Vagina (tissue), 2 donors: ENCODE measurements at regions not wholly inside any gene's neighbourhood (a gene's known extent, or its start where the extent isn't known, plus 50 kb on each side); places are given as distances from the start of the nearest gene placed in this dataset.

Experiments
- DNase-seq, 2 donors: peaks; one replicate each; pipeline ENCODE4 v3.0.0-alpha.2; 2017; ENCODE audit errors: extremely low spot score in 2 of 2
- H3K27ac ChIP-seq: fragments of 200-600 bp; sonication (generic); one replicate; pipeline ENCODE4 v1.5.1; 2019
- H3K27me3 ChIP-seq: fragments of 200-600 bp; sonication (generic); one replicate; pipeline ENCODE4 v1.5.1; 2019
- H3K36me3 ChIP-seq, 2 donors: fragments of 200-600 bp; sonication (generic); one replicate each; pipeline ENCODE4 v1.5.1; 2017 to 2019
- H3K4me1 ChIP-seq: fragments of 200-600 bp; sonication (generic); one replicate; pipeline ENCODE4 v1.5.1; 2019
- H3K4me3 ChIP-seq, 2 donors: fragments of 200-600 bp; sonication (generic); 1 replicate in 1 of 2; 2 replicates in 1 of 2; pipeline ENCODE4 v1.5.1; 2016 to 2019
- H3K9me3 ChIP-seq: fragments of 200-600 bp; sonication (generic); one replicate; pipeline ENCODE4 v1.5.1; 2019
- POLR2A ChIP-seq, 2 donors: fragments of 450-650 bp; IDR thresholded peaks; one replicate each; pipeline ENCODE4 v1.6.1; 2017; ENCODE audit warnings: antibody characterized with exemption in 2 of 2, mild to moderate bottlenecking in 2 of 2, moderate library complexity in 2 of 2
- POLR2AphosphoS5 ChIP-seq, 2 donors: sonication (generic); formaldehyde crosslinking; IDR thresholded peaks; one replicate each; pipeline ENCODE4 v1.9.0; 2017; ENCODE audit warnings: antibody characterized with exemption in 2 of 2, mild to moderate bottlenecking in 2 of 2, low read depth in 1 of 2; ENCODE audit not compliant: insufficient read depth in 1 of 2
- intact Hi-C: fragments of 100-400 bp; cut with DNase I; formaldehyde crosslinking; loops from one replicate; pipeline ENCODE4 v1.15.1; 2023
- TF ChIP-seq, protein P1 (sequence below), 3 experiments: fragments of 450-650 bp in 2 of 3; fragments of 200-600 bp in 1 of 3; sonication (generic) in 1 of 3; IDR thresholded peaks; one replicate each; pipeline ENCODE4 v1.5.1; 2017 to 2019; ENCODE audit warnings: antibody characterized with exemption in 3 of 3, mild to moderate bottlenecking in 2 of 3, moderate library complexity in 2 of 3

DNA sequence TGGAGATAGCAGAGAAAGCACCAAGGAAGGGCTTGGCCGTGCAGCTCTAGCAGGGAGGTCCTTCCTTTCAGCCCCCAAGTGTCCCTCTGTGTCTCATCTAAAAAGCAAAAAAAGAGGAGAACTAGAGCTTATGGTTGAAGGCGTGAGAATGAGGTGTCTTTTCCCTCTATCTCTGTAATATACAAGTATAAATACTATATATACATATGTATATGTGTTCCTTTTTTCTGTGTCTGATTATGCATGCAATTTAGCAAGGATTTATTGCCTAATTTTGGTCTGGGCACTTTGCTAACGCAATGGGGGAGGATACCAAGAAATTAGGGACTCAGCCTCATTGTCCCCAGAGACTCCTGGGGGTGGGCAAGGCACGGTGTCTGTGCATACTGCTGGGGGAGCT is 90.2 kb upstream of the CCL2 start:
- no peaks in the 10 kb centered on the region for H3K4me1 ChIP-seq
- no peaks in the 10 kb centered on the region for H3K36me3 ChIP-seq
- no peaks in the 10 kb centered on the region for H3K9me3 ChIP-seq
- no peak for TF ChIP-seq POLR2A (IDR thresholded peaks at IDR 0.05)
- TF ChIP-seq, protein P1, sequence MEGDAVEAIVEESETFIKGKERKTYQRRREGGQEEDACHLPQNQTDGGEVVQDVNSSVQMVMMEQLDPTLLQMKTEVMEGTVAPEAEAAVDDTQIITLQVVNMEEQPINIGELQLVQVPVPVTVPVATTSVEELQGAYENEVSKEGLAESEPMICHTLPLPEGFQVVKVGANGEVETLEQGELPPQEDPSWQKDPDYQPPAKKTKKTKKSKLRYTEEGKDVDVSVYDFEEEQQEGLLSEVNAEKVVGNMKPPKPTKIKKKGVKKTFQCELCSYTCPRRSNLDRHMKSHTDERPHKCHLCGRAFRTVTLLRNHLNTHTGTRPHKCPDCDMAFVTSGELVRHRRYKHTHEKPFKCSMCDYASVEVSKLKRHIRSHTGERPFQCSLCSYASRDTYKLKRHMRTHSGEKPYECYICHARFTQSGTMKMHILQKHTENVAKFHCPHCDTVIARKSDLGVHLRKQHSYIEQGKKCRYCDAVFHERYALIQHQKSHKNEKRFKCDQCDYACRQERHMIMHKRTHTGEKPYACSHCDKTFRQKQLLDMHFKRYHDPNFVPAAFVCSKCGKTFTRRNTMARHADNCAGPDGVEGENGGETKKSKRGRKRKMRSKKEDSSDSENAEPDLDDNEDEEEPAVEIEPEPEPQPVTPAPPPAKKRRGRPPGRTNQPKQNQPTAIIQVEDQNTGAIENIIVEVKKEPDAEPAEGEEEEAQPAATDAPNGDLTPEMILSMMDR (IDR thresholded peaks at IDR 0.05) = no peak
- no peak for TF ChIP-seq POLR2AphosphoS5 (IDR thresholded peaks at IDR 0.05; ENCODE audit: insufficient read depth in 1 of 2, low read depth in 1 of 2)
- intact Hi-C loops = no loop called here
- no peak overlapping the region for H3K27ac ChIP-seq
- DNase-seq = no peak
- no peak overlapping the region for H3K4me3 ChIP-seq
- H3K27me3 ChIP-seq = no peaks in the 10 kb centered on the region

DNA sequence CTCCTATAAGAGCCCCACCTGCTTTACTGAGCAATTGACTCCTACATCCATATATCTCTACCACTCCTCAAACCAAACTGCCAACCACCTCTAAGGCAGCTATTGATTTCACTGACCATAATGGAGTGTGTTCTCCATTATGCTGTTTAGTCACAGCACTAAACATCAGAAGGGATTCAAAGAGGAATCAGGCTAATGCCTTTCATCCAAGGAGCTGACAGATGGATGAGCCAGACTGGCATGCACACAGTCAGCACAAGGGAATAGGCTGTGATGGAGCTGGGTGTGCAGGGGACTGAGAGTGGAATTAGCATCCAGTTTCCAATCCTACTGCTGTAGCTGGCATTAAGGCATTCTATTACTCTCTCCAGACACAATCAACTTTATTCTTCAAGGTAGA is 88.7 kb upstream of the CCL2 start:
- intact Hi-C loops = no loop called here
- Histone ChIP-seq H3K27ac (no peak overlapping the region), H3K4me3 (no peak overlapping the region), H3K27me3 (no peaks in the 10 kb centered on the region), H3K9me3 (no peaks in the 10 kb centered on the region), H3K4me1 (no peaks in the 10 kb centered on the region), H3K36me3 (no peaks in the 10 kb centered on the region)
- DNase-seq = no peak
- TF ChIP-seq POLR2AphosphoS5 (IDR thresholded peaks at IDR 0.05; ENCODE audit: insufficient read depth in 1 of 2, low read depth in 1 of 2) (no peak), POLR2A (IDR thresholded peaks at IDR 0.05) (no peak)
- TF ChIP-seq, protein P1 (IDR thresholded peaks at IDR 0.05) = no peak

DNA sequence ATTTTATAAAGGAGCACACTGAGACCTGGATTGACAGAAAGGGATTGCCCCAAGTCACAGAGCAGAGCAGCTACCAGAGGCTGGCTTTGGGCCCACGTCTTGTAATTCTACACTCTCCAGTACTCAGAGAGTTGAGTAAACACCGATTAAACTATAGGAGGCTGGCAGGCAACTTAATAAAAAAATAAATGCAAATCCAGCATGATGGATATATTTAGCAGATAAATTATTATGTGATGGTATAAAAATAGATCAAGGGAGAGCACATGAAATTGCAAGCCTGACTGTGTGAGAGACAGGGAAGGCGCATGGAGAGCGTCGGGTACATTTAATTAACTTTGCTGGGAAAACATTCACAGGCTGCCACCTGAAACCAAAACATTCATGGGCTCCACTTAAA is 87.7 kb upstream of the CCL2 start:
- Histone ChIP-seq H3K27ac (no peak overlapping the region), H3K9me3 (no peaks in the 10 kb centered on the region), H3K36me3 (no peaks in the 10 kb centered on the region), H3K4me3 (no peak overlapping the region), H3K4me1 (no peaks in the 10 kb centered on the region), H3K27me3 (no peaks in the 10 kb centered on the region)
- TF ChIP-seq POLR2A (IDR thresholded peaks at IDR 0.05) = no peak
- TF ChIP-seq POLR2AphosphoS5 (IDR thresholded peaks at IDR 0.05; ENCODE audit: insufficient read depth in 1 of 2, low read depth in 1 of 2) = no peak
- TF ChIP-seq, protein P1 (IDR thresholded peaks at IDR 0.05) = no peak
- no peak for DNase-seq
- intact Hi-C loops = no loop called here

DNA sequence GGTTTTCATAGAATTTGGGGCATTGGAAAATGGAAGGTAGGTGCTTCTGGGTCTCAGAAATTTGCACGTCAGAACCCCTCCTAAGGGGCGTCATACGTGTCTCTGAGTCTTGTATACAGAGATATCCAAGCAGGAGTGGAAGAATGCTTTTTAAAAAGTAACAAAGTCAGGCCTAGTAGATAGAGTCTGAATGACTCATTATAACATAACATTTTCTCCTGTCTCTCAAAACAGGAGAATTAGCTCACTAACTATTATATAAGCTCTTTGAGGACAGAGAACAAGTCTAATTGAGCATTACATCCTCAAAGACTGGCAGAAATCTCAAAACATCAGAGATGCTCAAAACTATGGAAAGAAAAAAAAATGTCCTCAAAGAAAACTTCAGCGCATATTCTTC is 86.1 kb upstream of the CCL2 start:
- DNase-seq = no peak
- no peak for TF ChIP-seq POLR2AphosphoS5 (IDR thresholded peaks at IDR 0.05; ENCODE audit: insufficient read depth in 1 of 2, low read depth in 1 of 2)
- TF ChIP-seq, protein P1 (IDR thresholded peaks at IDR 0.05) = no peak
- no peak for TF ChIP-seq POLR2A (IDR thresholded peaks at IDR 0.05)
- H3K4me1 ChIP-seq = no peaks in the 10 kb centered on the region
- no peaks in the 10 kb centered on the region for H3K36me3 ChIP-seq
- intact Hi-C loops = no loop called here
- no peaks in the 10 kb centered on the region for H3K9me3 ChIP-seq
- H3K27me3 ChIP-seq = no peaks in the 10 kb centered on the region
- H3K4me3 ChIP-seq = no peak overlapping the region
- no peak overlapping the region for H3K27ac ChIP-seq

DNA sequence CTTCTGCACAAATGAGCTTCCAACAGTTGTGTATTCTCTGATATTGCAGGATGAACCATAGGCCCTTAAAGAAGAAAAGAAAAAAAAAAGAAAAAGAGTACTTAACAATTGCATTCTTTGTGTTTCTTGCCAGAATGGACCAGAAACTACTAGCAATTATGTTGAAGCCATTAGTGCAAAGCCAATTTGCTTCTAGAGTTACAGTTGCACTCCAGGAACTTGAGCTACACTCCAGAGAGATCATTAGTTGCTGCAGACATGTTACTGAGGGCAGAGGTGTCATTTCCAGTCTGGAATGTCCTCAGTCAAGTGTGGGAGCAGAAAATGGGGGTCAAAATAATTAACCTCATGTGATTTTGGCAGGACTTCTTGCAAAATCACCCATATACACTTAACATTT is 85.6 kb upstream of the CCL2 start:
- Histone ChIP-seq H3K27ac (no peak overlapping the region), H3K4me3 (no peak overlapping the region), H3K4me1 (no peaks in the 10 kb centered on the region), H3K27me3 (no peaks in the 10 kb centered on the region), H3K9me3 (no peaks in the 10 kb centered on the region), H3K36me3 (no peaks in the 10 kb centered on the region)
- no peak for DNase-seq
- intact Hi-C loops = no loop called here
- TF ChIP-seq POLR2AphosphoS5 (IDR thresholded peaks at IDR 0.05; ENCODE audit: insufficient read depth in 1 of 2, low read depth in 1 of 2) (no peak), POLR2A (IDR thresholded peaks at IDR 0.05) (no peak)
- TF ChIP-seq, protein P1 (IDR thresholded peaks at IDR 0.05) = no peak
